ENCODE measurements at regions not wholly inside any gene's neighbourhood (a gene's known extent, or its start where the extent isn't known, plus 50 kb on each side); places are given as distances from the start of the nearest gene placed in this dataset.

- Histone ChIP-seq H3K4me3 (no peak overlapping the region), H3K27ac (no peak overlapping the region), H3K36me3 (no peaks in the 10 kb centered on the region), H3K27me3 (no peaks in the 10 kb centered on the region), H3K4me1 (no peaks in the 10 kb centered on the region), H3K9me3 (no peaks in the 10 kb centered on the region)
- intact Hi-C loops (cut with DNase I) = no loop called here
- 10 to 33% methylated on average over 4 of the region's 4 CpGs for WGBS, 2 donors
- DNase-seq = no peak
- TF ChIP-seq, protein P1, sequence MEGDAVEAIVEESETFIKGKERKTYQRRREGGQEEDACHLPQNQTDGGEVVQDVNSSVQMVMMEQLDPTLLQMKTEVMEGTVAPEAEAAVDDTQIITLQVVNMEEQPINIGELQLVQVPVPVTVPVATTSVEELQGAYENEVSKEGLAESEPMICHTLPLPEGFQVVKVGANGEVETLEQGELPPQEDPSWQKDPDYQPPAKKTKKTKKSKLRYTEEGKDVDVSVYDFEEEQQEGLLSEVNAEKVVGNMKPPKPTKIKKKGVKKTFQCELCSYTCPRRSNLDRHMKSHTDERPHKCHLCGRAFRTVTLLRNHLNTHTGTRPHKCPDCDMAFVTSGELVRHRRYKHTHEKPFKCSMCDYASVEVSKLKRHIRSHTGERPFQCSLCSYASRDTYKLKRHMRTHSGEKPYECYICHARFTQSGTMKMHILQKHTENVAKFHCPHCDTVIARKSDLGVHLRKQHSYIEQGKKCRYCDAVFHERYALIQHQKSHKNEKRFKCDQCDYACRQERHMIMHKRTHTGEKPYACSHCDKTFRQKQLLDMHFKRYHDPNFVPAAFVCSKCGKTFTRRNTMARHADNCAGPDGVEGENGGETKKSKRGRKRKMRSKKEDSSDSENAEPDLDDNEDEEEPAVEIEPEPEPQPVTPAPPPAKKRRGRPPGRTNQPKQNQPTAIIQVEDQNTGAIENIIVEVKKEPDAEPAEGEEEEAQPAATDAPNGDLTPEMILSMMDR (IDR thresholded peaks at IDR 0.05) = no peak
- TF ChIP-seq EP300 (IDR thresholded peaks at IDR 0.05) = no peak
- no peak for TF ChIP-seq POLR2A (IDR thresholded peaks at IDR 0.05)
- no peak for TF ChIP-seq POLR2AphosphoS5 (IDR thresholded peaks at IDR 0.05)
Observed at GRCh38 chr10:86599729-86600128, 54.6 kb upstream of the OPN4 start.

DNA sequence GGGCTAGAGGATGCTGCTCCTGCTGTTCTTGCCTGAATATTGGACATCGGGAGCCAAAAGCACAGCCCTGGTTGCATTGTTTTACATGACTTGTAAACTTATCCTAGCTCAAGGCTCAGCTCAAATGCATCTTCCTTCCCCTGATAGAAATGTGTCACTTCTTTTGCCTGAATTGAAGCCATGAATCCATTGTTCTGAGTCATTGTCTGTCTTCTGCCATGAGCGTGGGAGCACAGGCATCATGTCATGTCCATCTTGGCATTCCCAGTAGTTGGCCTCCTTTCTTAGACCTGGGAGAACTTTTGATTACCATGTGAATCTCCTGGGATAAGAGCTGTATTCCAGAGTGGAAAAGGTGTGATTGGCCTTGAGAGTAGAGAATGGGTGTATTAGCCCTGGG lies 54.1 kb upstream of the OPN4 start:
- H3K27me3 ChIP-seq = no peaks in the 10 kb centered on the region
- WGBS, 2 donors = 94 to 96% methylated on average over 2 of the region's 2 CpGs
- DNase-seq = no peak
- H3K27ac ChIP-seq = no peak overlapping the region
- intact Hi-C loops (cut with DNase I) = no loop called here
- no peak overlapping the region for H3K4me3 ChIP-seq
- H3K36me3 ChIP-seq = no peaks in the 10 kb centered on the region
- no peaks in the 10 kb centered on the region for H3K9me3 ChIP-seq
- TF ChIP-seq EP300 (IDR thresholded peaks at IDR 0.05) = no peak
- TF ChIP-seq, protein P1 (IDR thresholded peaks at IDR 0.05) = no peak
- no peak for TF ChIP-seq POLR2AphosphoS5 (IDR thresholded peaks at IDR 0.05)
- no peak for TF ChIP-seq POLR2A (IDR thresholded peaks at IDR 0.05)
- no peaks in the 10 kb centered on the region for H3K4me1 ChIP-seq

DNA sequence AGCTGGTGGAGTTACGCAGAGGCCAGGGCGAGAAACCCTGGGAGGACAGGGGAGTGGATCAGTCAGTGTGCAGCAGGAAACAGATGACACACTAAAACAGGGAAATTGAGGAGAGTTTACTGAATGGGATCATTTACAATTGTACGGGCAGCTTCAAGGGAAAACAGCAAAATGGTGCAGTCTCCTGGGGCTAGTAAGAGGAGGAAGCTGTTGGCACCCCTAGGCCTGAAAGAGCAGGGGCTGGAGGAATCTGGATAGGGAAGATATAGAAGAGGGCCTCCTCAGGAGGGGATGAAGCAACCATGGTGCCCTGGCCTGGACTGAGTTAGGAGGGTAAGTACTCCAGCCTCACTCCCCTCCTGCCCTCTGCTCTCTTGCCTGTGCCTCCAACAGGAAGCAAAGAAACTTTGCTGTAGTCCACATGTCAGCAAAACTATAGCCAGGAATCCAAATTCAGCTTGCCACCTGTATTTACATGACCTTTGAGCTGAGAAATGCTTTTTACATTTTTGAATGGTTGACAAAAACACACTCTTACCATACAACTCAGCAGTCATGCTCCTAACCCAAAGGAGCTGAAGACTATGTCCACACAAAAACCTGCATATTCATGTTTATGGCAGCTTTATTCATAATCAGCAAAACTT lies 52.3 kb upstream of the OPN4 start:
- H3K4me3 ChIP-seq = no peak overlapping the region
- H3K4me1 ChIP-seq = no peaks in the 10 kb centered on the region
- intact Hi-C loops (cut with DNase I) = no loop called here
- DNase-seq = no peak
- no peaks in the 10 kb centered on the region for H3K36me3 ChIP-seq
- TF ChIP-seq EP300 (IDR thresholded peaks at IDR 0.05) (no peak), POLR2A (IDR thresholded peaks at IDR 0.05) (no peak), POLR2AphosphoS5 (IDR thresholded peaks at IDR 0.05) (no peak)
- TF ChIP-seq, protein P1 (IDR thresholded peaks at IDR 0.05) = no peak
- no peaks in the 10 kb centered on the region for H3K27me3 ChIP-seq
- whole genome bisulfite sequencing, 2 donors = 70 to 78% methylated on average over 3 of the region's 3 CpGs
- H3K27ac ChIP-seq = no peak overlapping the region
- H3K9me3 ChIP-seq = no peaks in the 10 kb centered on the region

DNA sequence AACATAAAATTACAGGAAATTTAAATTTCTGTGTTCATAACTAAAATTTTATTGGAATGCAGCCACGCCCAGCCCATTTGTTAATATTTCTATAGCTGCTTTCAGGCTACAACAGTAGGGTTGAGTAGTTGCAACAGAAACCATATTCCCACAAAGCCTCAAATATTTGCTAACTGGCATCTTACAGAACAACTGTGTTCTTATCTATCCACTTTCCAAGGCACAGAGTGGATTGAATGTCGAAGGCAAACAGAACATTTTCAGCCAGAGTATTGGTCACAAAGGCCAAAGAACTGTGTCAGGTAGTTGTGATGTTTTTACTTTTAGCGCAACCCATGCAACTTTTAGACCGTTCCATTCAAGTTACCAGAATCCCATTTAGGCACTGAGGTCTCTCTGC lies 51.1 kb upstream of the OPN4 start:
- Histone ChIP-seq H3K27me3 (no peaks in the 10 kb centered on the region), H3K36me3 (no peaks in the 10 kb centered on the region), H3K9me3 (no peaks in the 10 kb centered on the region), H3K4me1 (no peaks in the 10 kb centered on the region), H3K27ac (no peak overlapping the region), H3K4me3 (no peak overlapping the region)
- TF ChIP-seq POLR2AphosphoS5 (IDR thresholded peaks at IDR 0.05) (no peak), EP300 (IDR thresholded peaks at IDR 0.05) (no peak), POLR2A (IDR thresholded peaks at IDR 0.05) (no peak)
- TF ChIP-seq, protein P1 (IDR thresholded peaks at IDR 0.05) = no peak
- 88 to 91% methylated on average over 4 of the region's 4 CpGs for WGBS, 2 donors
- intact Hi-C loops (cut with DNase I) = no loop called here
- DNase-seq = no peak
